ENCODE measurements at regions not wholly inside any gene's neighbourhood (a gene's known extent, or its start where the extent isn't known, plus 50 kb on each side); places are given as distances from the start of the nearest gene placed in this dataset.

GRCh38 chr9:106677374-106677773 is 185.6 kb upstream of the ZNF462 start:
- Histone ChIP-seq H3K4me3 (no peak overlapping the region), H3K9me3 (no peaks in the 10 kb centered on the region), H3K4me1 (no peaks in the 10 kb centered on the region), H3K36me3 (no peaks in the 10 kb centered on the region), H3K27me3 (no peaks in the 10 kb centered on the region), H3K27ac (no peak overlapping the region)
- WGBS, 2 donors: 93 to 96% methylated on average over 5 of the region's 5 CpGs
- DNase-seq (ENCODE audit: low spot score in 2 of 2): no peak
- TF ChIP-seq, protein P1, sequence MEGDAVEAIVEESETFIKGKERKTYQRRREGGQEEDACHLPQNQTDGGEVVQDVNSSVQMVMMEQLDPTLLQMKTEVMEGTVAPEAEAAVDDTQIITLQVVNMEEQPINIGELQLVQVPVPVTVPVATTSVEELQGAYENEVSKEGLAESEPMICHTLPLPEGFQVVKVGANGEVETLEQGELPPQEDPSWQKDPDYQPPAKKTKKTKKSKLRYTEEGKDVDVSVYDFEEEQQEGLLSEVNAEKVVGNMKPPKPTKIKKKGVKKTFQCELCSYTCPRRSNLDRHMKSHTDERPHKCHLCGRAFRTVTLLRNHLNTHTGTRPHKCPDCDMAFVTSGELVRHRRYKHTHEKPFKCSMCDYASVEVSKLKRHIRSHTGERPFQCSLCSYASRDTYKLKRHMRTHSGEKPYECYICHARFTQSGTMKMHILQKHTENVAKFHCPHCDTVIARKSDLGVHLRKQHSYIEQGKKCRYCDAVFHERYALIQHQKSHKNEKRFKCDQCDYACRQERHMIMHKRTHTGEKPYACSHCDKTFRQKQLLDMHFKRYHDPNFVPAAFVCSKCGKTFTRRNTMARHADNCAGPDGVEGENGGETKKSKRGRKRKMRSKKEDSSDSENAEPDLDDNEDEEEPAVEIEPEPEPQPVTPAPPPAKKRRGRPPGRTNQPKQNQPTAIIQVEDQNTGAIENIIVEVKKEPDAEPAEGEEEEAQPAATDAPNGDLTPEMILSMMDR (IDR thresholded peaks at IDR 0.05): no peak
- TF ChIP-seq POLR2A (IDR thresholded peaks at IDR 0.05) (no peak), EP300 (IDR thresholded peaks at IDR 0.05) (no peak)

DNA sequence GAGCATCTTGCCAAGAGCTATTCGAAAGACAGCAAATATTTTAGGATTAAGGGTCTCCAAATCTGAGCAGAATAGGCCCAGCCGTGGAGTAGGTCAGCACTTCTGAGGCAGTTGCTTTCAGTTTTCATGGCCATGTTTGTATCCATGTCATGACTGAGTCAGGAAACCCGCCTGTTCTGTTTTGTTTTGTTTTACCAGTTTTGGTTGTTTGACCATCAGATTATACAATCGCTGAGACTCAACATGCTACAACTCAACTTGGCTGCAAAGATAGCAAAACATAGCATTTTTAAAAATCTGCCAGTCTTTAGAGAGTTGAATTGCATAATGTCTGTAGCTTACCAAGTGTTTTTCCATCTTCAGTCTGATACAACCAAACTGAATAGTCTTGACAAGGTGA is 185.1 kb upstream of the ZNF462 start:
- no peak overlapping the region for H3K27ac ChIP-seq
- no peaks in the 10 kb centered on the region for H3K9me3 ChIP-seq
- TF ChIP-seq EP300 (IDR thresholded peaks at IDR 0.05) (no peak), POLR2A (IDR thresholded peaks at IDR 0.05) (no peak)
- TF ChIP-seq, protein P1 (IDR thresholded peaks at IDR 0.05): no peak
- H3K27me3 ChIP-seq: no peaks in the 10 kb centered on the region
- DNase-seq (ENCODE audit: low spot score in 2 of 2): no peak
- WGBS, 2 donors: 90 to 94% methylated on average over 4 of the region's 4 CpGs
- no peaks in the 10 kb centered on the region for H3K36me3 ChIP-seq
- no peak overlapping the region for H3K4me3 ChIP-seq
- no peaks in the 10 kb centered on the region for H3K4me1 ChIP-seq

DNA sequence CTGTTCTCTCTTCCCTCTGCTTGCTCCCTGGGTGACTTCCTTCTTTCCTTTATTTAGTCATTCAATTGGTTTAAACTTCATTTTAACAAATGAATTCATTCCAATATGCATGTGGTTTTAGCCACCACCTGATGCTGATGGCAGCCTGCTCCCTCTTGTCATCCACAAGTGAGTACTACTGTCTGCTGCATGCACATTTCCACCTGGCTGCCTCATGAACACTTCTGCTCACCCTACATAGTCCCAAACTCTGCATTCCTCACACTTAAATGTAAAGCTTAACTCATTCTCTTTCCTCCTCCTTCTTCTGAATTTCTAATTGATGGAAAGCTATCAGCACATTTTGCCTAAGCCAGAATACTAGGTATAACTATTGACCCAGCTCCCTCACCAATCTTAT is 184.7 kb upstream of the ZNF462 start:
- Histone ChIP-seq H3K4me1 (no peaks in the 10 kb centered on the region), H3K4me3 (no peak overlapping the region), H3K27me3 (no peaks in the 10 kb centered on the region), H3K9me3 (no peaks in the 10 kb centered on the region), H3K27ac (no peak overlapping the region), H3K36me3 (no peaks in the 10 kb centered on the region)
- TF ChIP-seq, protein P1 (IDR thresholded peaks at IDR 0.05): no peak
- TF ChIP-seq POLR2A (IDR thresholded peaks at IDR 0.05) (no peak), EP300 (IDR thresholded peaks at IDR 0.05) (no peak)
- no peak for DNase-seq (ENCODE audit: low spot score in 2 of 2)

DNA sequence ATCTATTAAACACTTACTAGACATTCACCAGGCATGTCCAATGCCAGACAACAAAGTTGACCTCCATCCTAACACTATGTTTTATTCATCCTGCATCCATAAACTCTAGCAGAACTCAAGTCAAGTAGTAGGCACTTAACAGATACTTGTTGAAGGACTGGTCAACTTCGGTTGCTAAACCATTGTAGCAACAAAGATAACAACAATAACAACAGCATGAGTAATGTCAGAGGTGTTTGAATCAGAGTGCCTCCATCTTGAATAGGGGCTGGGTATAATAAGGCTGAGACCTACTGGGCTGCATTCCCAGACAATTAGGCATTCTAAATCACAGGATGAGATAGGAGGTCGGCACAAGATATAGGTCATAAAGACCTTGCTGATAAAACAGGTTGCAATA is 180.5 kb upstream of the ZNF462 start:
- Histone ChIP-seq H3K9me3 (no peaks in the 10 kb centered on the region), H3K27ac (no peak overlapping the region), H3K36me3 (no peaks in the 10 kb centered on the region), H3K4me1 (no peaks in the 10 kb centered on the region), H3K27me3 (no peaks in the 10 kb centered on the region), H3K4me3 (no peak overlapping the region)
- 74 to 78% methylated on average over 2 of the region's 2 CpGs for WGBS, 2 donors
- TF ChIP-seq EP300 (IDR thresholded peaks at IDR 0.05) (no peak), POLR2A (IDR thresholded peaks at IDR 0.05) (no peak)
- TF ChIP-seq, protein P1 (IDR thresholded peaks at IDR 0.05): no peak
- DNase-seq (ENCODE audit: low spot score in 2 of 2): no peak

DNA sequence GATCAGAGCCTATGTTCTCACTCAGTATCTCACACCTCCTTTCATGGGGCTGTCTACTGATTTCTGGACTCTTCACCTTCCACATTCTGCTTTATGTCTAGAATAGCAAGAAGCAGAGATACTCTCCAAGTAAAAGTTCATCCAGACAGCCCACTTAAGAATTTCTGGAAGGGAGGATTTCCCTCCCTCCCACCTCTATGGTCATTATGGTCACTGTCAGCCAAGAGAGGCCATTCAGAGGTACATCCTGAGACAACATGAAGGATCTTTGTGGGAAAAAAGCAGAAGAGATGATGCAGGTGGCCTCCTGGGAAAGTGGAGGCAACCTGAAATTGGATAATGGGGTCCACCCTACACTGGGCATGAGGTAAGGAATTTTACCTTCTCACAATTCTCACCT is 179.5 kb upstream of the ZNF462 start:
- Histone ChIP-seq H3K4me3 (no peak overlapping the region), H3K36me3 (no peaks in the 10 kb centered on the region), H3K4me1 (no peaks in the 10 kb centered on the region), H3K27ac (no peak overlapping the region), H3K9me3 (no peaks in the 10 kb centered on the region), H3K27me3 (no peaks in the 10 kb centered on the region)
- TF ChIP-seq EP300 (IDR thresholded peaks at IDR 0.05) (no peak), POLR2A (IDR thresholded peaks at IDR 0.05) (no peak)
- TF ChIP-seq, protein P1 (IDR thresholded peaks at IDR 0.05): no peak
- no peak for DNase-seq (ENCODE audit: low spot score in 2 of 2)
